C4-2B (cell line): ENCODE measurements at regions not wholly inside any gene's neighbourhood (a gene's known extent, or its start where the extent isn't known, plus 50 kb on each side); places are given as distances from the start of the nearest gene placed in this dataset.

Source experiments
- ZFX ChIP-seq: fragments of 450-650 bp; IDR thresholded peaks from 2 replicates; pipeline ENCODE4 v1.6.1; 2017
- TF ChIP-seq, protein P1 (sequence below): fragments of 450-650 bp; conservative IDR thresholded peaks from 2 replicates; pipeline ENCODE4 v1.5.1; 2017; ENCODE audit warnings: mild to moderate bottlenecking

DNA sequence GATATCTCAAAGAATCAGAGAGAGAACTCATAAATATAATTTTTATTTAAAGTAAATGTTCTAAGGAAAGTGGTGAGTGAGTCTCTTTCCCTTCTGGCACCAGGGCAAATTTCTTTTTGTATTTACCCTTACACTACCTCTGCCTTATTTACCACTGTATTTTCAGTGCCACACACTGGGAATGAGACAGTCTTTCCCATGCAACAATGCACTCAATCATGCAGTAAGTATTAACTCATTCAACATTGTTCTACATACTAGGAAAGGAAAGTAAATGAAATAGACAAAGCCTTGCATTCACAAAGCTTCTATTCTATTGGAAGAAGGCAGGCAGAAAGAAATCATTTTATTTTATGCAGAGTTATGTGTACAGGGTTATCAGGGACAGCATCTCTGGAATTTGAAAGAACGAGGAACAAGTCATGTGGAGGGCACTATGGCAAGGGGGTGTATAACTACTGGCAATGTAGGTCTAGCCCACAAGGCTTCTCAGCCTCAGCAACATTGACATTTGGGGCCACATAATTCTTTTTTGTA is 129.8 kb upstream of the PRDX6 start:
- TF ChIP-seq, protein P1, sequence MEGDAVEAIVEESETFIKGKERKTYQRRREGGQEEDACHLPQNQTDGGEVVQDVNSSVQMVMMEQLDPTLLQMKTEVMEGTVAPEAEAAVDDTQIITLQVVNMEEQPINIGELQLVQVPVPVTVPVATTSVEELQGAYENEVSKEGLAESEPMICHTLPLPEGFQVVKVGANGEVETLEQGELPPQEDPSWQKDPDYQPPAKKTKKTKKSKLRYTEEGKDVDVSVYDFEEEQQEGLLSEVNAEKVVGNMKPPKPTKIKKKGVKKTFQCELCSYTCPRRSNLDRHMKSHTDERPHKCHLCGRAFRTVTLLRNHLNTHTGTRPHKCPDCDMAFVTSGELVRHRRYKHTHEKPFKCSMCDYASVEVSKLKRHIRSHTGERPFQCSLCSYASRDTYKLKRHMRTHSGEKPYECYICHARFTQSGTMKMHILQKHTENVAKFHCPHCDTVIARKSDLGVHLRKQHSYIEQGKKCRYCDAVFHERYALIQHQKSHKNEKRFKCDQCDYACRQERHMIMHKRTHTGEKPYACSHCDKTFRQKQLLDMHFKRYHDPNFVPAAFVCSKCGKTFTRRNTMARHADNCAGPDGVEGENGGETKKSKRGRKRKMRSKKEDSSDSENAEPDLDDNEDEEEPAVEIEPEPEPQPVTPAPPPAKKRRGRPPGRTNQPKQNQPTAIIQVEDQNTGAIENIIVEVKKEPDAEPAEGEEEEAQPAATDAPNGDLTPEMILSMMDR = no peak
- TF ChIP-seq ZFX = no peak
